ENCODE measurements at regions not wholly inside any gene's neighbourhood (a gene's known extent, or its start where the extent isn't known, plus 50 kb on each side); places are given as distances from the start of the nearest gene placed in this dataset.

DNA sequence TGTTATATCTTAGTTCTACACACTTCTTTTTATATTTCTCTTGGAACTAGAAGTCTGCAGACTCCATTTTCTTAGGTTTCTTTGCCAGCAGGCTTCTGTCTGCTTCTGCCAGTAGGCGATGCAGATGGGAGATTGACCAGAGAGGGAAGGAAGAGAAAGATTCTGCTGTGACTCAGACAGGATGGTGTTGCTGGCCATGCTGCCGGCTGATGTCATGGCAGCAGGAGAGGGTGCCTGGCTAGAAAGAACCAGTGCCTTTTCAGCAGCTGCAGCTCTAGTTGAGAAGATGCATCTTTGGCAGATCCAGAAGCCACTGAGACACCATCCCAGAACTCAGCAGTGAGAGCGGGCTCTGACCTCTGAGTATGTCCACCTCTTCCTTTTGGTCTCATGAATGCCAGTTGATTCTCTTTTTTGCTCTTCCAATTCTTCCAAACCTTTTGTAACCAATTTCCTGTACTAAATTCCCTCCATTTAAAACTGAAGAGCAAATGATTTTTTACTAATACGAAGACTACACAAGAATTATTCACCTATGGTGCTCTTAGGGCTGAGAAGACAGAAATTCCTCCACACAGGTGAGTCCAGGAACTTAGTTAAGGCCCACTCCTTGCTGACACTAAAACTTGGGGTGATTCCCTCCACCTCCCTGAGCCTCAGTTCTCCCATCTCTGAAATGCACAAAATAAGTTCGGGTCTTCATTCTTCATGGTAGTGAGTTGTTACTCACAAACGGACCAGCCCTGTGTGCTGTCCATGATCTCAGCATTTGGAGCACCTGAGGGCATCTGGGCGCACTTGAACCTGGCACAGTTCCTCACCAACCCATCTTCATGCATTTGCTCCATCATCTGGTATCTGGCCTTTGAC is 200.7 kb downstream of the MYCN start:
- DNase-seq: no peak

DNA sequence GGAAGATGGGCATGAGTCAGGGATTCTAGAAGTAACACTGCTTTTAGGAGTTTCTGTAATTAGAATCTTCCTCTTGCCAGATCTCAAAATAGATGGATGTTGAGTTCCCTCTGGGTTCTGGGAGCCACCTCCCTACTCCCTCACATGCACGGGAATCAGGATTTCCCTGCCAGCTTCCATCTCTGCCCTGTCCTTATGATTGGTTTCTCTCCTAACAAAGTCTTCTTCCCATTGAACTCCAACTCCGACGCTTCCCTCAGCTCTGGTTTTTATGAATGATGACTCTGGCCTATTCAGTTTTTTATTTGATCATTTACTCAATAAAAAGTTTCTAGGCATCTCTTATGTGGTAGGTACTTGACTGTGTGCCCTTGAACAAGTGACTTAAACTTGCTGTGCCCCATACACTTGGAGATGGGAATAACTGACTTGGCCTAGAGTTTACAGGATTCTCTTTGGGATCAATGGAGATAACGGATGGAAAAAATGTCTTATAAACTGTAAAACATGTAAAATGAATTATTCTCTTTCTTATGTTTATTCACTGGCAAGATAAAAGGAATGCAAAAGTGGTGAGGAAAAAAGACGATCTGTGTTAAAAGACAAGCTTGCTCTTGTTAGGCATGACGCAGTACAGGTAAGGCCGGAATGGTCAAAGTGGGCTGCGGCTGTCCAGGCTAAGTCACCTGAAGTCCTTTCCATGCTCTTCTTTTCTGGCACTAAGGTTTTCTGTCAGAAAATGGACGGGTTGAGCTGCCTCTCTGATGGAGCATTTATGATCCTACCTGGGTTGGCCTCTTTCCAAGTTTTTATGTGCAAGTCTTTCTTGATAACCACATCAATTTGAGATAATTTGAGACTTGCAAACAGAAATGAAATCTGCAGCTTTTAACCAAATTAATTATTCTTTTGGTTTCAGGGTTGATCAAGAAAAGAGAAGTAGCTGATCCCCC is 199.6 kb downstream of the MYCN start:
- DNase-seq: no peak

DNA sequence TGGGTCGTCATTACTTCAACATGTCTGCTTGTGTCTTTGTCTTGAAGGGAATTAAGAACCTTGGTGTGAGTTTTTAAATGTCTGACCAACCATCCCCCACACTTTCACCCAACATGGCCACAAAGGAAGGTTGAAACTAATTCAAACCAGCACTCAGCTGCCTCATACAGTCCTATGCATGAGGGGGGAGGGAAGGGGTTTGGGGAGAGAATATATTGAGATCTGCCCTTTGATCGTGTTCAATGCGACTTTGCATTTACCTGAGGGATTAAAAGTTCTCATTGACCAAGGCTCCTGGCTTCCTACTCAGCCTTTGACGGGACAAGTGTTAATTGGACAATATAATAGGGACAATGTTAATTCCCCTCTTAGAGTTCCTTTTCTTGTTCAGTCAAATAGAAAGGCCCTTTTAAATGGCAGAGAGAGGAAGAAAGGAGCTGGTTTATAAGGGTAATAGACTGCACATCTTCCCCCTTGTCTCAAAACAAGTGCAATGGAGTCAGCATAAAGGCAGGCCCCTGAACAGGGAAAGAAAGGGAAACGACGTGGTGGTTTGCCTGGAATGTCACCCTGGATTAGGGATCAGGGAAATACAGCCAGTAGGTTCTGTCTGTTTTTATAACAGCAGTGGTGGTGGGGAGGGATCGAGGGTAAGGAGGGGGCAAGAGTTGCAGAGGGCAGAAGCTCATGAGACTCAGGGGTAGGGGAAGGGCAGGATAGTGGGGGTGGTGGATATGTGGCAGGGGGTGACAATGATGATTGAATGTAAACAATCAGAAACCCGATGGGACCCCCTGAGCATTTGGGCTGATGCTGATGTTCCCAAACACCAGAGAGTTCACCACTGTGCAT is 198.7 kb downstream of the MYCN start:
- DNase-seq: no peak

DNA sequence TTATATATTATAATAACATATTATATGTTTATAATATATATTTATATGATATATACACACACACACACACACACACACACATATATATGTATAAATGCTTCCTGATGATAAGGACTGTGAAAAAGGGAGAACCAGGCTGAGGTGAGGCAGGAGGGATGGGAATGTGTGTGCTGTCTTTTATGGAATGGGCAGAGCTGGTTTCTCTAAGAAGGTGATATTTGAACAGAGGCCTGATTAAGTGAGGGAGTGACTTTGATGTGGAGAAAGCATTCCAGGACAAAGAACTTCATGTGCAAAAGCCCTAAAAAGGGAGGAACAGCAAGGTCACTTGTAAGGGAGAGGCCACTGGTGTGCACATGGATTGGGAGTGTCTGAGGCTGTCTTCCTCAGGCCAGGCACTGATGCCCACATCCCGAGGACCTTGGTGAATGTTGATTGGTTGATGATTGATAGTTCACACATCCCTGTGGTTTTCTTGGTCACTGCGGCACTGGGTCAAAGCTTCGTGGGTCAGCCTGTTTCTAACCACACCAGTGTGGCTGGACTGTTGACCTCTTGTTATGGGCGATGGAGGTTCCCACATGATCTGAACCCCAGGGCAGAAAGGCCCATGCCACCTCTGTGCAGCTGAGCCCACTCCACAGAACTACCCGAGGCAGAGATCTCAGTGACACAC is 196.9 kb downstream of the MYCN start:
- DNase-seq: no peak

DNA sequence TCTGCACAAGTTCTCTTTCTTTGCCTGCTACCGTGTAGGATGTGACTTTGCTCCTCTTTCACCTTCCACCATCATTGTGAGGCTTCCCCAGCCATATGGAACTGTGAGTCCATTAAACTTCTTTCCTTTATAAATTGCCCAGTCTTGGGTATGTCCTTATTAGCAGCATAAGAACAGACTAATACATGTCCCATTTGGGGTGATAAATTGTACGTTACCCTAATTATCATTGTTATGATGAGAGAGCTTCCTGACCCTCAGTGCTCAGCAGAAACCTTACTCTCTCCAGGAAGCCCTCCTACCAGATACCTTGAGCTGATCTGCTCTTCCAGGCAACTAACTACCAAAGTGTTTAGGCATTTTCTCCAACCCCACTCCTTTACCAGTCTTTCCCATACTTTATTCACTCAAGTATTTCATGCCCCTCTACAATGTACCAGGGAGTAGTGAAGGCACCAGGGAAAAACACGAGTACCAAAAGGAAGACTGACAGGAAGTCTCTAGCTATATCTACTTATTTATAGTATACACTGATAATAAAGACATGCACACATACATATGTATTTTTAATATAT is 196.2 kb downstream of the MYCN start:
- DNase-seq: no peak

DNA sequence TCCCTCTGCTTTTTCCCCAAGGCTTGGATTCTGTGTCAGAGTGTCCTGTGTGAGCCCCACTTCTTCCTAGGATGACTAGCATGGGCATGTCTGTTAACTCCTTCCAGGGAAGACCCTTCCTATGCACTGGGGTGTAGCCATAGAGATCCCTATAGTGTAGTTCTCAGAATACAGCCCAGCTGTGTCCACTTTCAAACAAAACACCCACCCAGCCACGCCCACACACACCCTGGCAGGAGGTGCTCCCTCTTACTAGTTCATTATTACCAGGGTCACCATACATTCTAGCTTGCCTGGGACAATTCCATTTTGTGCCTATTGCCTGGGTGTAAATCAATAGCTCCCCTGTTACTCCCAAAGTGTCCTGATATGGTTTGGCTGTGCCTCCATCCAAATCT is 195.6 kb downstream of the MYCN start:
- DNase-seq: no peak

DNA sequence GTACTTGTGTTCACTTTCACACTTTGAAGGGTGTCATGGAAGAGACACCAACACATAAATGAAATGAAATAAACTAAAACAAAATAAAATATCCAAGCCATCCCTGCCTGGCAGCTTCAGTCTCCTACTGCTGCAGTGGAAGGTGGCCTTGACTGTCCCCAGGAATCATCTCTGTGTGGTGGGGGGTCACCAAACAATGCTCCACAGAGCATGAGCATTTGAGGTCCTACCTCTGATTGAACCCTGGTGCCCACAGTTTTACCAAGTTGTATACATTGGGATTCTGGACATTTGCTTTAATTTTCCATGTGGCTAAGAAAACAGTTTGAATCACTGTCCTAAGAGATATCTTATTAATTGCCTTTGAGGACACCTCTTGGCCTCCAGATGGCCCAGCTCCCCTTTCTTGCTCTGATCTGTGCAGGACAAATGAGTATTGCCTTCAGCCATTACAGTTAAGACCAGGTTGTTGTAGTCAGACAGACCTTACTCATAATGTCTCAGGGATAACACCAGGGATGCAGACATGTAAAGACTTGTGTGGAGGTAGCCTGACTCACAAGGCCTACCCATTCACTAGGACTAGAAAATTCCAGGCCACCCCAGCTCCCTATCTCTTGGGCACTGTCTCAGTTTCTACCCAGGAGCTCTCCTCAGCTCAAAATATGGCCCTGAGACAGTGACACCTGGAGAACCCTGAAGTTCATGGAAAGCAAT is 195.0 kb downstream of the MYCN start:
- no peak for DNase-seq

DNA sequence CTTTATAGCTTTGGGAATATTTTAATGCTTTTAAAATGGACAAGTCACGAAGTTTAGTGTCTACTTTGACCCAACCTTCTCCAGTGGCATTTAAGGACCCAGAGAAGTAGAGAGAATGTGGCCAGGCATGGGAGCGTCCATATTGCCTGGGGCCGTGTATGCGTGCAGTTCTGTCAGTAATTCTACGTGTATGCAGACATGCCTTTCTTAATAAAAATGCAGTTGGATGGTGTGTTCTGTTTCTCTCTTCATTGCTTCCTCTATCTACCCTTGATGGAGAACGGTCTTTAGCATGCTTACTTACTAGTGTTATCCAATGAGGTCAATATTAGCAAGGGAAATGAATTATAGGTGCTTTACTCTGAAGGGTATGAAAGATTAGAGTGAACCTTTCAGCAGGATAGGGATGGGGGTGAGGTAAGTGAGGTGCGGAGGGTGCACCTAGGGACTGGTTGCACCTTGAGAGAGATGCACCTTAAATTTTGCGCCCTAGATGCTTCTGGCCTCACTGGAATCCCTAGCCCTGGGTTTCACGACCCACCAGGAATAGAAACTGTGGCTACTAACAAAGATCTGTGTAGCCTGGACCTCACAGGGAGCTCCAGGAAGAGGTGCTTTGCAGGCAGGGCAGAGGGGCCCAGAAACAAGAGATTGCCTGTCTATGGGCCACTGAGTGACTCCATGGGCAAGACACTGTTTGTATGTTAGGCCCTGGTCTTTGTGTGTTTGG is 194.3 kb downstream of the MYCN start:
- DNase-seq: no peak

DNA sequence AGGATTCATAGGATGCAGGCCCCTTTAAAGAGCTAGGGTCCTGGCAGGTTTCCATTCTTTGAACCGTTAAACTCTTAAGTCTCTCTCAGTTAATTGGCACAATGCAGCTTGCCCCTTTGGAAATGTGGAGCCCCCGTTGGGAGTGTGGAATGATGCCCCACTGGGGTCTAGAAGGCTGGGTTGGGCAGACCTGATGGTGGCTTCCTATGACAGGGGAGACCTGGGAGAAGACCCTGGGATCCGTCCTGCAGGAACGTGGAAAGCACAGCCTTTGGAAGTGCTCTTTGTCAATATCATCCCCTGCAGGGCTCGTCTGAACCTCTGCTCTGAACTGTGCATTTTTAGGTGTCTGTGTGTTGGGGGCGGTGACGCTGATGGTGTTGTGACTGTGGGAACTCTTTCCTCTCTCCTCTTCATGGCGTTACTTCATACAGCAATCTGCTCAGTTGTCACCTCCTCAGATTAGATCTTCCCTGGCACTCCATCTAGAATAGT is 190.6 kb downstream of the MYCN start:
- DNase-seq: no peak

DNA sequence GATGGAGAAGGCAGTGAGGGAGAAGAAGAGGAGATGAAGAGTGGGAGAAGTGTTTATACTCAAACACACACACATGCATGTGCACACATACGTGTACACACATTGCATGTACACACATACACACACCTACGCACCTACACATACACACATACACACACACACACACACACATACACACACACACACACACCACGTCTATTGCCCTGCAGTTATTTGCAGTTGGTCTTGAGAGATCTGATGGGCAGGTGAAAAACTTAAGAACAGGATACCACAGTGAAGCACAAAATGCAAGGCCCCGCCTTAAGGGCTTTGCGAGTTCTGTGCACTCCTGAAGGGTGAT is 190.2 kb downstream of the MYCN start:
- no peak for DNase-seq

DNA sequence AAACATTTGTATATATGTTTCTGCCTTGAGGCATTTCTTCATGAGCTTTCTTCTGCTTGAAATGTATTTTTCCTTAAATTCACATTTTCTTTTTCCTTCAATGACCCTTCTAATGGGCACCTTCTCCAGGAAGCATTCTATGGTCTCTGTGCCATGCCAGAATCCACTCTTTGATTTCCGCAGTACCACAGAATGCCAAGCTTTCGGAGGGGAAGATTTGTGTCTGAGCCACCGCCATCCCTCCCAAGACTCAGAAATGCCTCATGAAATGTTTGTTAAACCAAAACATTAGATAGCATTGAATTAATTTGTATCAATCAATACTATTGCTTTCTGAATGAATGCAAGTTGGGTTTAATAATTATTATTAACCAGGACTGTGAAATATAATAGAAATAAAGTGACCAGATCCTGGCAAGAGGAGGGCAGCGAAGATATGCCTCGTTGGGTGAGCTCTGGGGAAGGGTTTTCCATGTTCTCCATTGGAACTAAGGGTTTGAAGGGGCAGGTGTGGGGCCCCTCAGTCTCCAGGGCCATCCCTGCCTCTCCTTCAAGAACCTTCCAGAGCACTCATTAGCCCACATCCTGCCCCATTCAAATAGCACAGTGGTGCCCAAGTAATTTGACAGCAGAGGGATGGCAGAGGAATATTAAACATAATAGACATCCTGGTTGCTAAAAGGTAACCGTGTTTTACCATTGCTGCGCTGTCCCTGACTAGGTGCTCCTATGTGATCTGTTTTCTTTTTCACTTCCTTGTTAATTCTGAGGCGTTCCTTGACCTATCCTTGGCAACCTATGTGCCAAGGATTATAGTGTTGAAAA is 189.6 kb downstream of the MYCN start:
- DNase-seq: no peak

DNA sequence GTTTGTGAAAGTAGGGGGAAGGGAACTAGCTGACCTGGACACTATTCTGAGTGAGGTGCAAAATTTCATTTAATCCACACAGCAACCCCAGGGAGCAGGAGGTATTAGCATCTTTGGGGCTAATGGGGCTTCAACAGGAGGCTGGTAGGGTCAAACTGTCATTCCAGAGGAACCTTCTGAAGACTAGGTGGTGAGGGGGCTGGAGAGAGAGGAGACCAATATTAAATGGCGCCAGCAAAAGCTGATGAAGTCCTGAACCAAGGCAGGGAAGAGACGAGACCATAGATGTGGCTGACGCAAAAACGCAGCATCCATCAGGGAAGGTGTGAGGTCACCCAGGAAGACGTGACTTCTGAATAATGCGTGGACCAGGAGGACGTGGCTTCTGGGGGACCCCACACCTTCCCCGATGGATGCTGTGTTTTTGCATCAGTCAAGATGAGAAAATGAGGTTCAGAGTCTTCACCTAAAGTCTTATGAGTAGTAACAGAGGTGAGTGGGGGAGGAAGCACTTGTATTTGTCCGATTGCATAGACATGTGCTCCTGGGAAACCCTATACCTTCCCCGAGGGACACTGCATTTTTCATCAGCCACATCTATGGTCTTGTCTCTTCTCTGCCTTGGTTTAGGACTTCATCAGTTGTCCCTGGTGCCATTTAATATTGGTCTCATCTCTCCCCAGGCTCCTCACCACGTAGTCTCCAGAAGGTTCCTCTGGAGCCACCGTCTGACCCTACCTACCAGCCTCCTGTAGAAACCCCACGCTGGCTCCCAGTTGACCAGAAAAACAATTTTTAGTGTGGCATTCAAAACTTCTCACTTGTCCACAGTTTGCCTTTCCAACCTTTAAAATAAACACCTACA is 188.6 kb downstream of the MYCN start:
- no peak for DNase-seq

DNA sequence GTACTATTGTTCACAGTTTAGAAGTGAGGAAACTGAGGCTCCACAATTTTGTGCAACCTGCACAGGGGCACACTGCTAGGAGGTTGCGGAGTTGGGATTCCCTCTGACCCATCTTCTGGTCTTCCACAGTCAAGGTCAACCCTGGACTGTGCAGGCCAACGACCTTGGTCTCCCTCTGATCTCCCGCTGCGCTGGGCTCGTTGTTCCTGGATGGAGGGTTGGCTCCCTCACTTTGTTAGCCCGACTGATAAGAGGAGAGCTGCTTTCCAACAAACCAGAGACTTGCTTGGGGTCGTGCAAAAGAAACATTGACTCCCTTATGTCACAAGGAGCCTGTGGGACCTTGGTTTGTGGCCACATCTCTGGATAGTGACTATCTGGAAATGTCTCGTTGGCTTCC is 187.6 kb downstream of the MYCN start:
- no peak for DNase-seq

DNA sequence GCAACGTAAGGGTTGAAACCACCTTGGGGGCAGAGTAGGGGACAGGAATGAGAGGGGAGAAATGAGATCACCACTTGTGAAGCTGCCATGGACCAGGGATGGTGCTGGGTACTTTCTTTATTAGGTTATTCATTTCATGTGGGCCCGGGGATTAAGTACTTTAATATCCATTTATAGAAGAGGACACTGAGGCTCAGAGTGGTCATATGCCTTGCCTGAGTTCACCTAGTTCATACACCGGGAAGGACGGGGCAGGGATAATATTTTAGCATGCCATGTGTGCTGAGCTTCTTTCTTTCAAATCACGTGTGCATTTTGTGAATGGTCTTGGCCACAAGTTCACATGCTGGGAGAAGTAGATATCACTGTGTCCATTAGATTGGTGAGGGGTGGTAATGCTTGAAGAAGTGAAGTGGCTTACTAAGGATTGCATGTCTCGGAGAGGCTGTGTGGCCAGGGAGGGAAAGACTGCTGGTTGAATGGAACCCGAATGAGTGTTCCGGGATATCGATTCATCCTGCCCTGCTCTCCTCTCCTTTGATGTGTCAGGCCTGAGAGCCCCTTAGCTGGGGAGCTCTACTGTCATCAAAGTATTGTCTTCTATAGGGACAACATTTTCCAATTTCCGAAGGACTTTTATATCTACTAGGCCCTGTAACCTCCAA is 187.1 kb downstream of the MYCN start:
- DNase-seq: no peak

DNA sequence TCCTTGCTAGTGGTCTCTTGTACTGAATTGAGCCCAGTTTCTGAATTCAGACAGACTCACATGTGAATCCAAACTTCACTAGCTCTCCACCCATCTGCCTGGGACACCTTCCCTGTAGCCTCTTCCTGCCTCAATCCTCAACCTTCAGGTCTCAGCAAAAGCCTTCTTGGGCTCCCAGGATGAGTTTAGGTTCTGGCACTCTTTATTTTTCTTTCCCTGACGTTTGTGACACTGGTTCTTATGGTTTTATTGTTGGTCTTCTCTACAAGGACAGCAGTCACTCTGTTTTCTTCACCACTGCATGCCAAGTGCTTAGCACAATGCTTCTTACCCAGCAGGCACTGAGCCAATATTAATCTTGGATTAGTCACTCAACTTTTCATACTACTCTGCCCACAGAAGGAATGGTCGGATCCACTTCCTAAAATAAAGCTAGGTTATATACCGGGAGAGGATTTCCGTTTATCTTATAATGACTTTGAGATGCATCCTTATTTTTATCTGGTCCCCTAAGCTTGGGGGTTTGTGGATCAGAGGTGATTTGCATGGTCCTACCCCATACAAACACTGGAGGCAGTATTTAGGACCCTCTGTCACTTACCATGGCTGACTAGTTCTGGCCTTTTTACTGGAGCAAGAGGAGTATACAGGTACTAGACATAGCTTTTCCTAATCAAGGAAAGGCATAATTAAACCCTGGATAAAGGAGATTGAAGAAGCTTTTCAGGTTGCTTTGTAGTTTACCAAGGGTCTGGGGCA is 186.3 kb downstream of the MYCN start:
- DNase-seq: no peak

DNA sequence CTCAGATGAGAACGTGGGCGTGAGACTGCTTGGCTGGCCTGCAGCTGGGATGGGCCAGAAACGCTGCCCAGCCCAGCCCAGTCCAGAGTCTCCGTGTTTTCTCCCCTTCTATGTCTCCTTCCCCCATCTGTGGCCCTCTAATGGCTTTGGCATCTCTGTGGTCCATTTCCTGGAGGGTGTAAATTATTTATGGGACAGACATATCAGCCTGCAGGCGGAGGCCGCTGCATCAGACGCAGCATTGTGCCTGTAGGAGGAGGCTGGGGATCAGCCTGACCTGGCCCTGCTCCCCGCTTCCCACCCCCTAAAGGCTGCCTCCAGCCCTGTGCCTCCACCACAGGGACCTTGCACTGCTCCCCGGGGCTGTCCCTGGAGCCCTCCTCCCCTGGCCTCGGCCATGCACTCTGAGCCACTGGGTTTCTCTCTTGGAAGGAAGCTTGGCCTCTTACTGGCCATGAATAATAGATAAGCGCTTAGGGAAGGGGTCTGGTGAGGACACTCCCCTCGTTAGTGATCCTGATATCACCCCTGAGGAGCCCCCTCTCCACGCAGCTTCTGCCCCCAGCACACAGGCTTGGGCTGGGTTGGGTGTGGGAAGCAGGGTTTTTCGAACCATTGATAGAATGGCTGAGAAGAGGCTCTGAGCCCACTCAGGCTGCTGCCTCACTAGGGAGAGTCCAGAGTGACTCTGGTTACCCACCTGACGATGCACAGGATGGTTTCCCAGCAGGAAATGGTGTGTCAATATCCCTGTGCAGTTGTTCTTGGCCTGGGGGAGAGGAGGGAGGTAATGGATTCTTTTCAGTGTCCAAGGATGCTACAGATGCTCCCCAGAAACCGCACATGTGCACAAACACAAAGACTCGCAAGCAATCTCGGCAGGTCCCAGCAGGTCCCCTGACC is 185.5 kb downstream of the MYCN start:
- no peak for DNase-seq
